HG02798 (cell line): ENCODE measurements at regions not wholly inside any gene's neighbourhood (a gene's known extent, or its start where the extent isn't known, plus 50 kb on each side); places are given as distances from the start of the nearest gene placed in this dataset.

Experiments
- ATAC-seq: cut with Tn5 transposase; IDR thresholded peaks from one replicate; pipeline ENCODE4 v1.9.1; 2021; ENCODE audit warnings: mild to moderate bottlenecking; ENCODE audit not compliant: unreplicated experiment, poor library complexity

DNA sequence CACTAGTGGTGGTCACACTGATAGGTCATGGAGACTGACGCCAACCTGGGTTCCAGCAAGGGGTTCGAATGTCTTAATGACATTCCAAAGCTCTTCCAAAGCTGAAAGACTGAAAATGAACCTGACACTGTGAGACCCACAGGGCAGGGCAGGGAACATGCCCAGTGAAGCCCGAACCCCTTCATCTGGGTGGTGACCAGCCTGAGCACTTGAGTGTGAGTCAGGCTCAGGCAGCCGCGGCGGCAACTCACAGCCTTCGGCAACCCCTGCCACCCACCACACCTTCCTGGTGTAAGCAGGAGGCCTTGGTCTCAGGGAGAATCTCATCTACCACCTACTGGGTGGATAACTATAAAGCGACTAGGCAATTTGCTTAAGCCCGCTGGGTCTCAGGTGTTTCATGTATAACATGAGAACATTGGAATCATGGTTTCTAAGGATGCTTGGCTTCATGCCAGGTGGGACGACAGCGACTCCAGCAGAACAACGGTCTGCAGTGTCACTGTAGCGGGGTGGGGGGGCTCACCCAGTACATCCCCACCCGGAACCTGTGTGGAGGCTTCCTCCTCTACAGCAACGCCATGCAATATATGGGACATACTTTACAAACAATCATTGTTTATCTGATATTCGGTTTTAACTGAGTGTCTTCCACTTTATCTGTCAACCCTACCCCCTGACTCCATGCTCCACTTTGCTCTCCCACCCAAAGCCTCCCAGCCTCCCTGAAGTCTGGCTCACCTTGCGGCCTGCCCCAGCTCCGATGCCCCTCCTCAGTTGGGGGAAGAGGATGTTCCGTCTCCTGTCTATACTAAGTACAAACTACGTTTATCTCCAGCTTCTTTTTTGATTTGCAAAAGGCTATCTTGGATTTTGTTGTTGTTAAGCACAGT lies 125.0 kb upstream of the MEF2A start:
- no peak for ATAC-seq

DNA sequence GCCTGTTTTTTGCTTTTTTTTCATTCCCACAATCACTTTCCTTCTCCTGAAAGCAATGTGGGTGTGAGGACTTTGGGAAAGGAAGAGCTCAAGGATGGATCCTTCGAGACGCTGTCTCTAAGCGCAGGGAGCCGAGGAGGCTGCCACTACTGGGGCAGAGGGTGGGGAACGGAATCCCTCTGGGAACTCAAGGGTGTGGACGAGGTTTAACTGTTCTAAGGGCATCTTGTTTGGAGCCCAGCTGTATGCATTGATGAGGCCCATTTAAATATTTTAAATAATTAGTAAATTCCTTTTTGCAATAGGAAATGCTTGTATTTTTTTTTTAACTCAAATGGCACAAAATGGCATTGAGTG lies 124.4 kb upstream of the MEF2A start:
- no peak for ATAC-seq

DNA sequence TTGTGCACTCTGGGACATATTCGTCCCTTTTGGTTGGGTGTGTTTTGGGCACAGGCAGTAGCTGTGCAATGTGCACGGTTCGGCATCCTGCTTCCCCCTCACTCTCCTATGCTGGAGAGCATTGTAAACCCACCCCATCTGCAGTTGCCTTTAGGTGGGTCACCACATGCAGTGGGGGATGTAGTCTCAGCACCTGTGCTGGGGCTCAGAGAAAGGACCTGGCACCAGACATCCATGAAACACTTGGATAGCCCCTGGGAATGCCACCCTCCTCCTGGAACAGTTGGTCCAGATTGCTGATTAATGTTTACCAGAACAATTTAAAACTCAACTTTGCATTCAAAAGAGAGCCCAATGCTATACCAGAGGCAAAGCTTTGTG lies 123.9 kb upstream of the MEF2A start:
- no peak for ATAC-seq

DNA sequence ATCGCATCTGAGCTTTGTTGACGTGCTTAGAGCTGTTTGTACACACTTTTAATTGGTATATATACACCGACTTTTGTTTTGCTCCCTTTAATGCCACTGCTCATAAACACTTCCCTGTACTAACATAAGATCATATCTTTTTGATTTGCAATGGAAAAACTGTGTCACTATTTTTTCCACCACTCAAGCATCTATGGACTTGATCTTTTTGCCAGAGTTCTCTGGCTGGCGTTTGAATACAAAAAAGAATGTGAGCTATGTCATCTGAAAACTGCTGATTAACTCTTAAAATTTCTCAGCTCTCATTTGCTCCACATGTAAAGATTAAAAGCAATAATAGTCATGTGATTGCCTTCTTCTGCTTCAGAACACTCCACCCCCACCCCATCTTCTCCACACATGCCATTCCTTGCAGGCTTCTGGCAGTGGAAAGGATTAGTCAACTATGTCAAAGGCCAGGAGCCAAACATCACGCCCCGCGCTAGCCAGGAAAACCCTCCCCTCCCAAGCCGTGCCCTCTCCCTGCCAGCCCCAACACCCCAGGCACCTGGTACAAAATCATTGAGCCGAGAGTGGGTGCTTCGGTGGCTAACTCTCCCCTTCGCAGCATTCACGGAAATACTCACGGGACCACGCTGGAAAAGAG lies 123.4 kb upstream of the MEF2A start:
- ATAC-seq: no peak

DNA sequence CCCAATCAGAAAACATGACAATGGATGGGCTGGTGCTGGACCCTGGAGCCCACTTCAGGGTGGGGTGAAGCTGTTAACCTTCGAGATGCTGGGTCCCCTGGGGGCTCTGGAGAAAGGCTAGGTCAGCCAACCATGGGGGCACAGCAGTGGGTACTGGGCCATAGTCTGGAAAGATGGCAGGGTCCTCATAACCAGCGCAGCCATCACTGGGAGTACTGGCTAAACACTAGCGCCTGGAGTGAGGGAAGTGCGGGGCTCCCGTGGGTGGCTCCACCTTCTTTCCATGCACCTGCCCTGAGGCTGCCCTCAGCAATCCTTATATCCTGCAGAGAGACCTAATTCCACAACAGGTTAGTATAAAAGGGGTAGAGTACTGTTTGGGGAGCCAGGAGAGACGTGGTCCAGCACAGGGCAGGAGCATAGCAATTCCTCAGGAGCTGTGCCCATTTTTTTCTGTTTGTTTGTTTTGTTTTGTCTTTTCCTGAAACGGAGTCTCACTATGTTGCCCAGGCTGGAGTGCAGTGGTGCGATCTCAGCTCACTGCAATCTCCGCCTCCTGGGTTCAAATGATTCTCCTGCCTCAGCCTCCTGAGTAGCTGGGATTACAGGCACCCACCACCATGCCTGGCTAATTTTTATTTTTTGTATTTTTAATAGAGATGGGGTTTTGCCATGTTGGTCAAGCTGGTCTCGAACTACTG lies 122.6 kb upstream of the MEF2A start:
- ATAC-seq: no peak

DNA sequence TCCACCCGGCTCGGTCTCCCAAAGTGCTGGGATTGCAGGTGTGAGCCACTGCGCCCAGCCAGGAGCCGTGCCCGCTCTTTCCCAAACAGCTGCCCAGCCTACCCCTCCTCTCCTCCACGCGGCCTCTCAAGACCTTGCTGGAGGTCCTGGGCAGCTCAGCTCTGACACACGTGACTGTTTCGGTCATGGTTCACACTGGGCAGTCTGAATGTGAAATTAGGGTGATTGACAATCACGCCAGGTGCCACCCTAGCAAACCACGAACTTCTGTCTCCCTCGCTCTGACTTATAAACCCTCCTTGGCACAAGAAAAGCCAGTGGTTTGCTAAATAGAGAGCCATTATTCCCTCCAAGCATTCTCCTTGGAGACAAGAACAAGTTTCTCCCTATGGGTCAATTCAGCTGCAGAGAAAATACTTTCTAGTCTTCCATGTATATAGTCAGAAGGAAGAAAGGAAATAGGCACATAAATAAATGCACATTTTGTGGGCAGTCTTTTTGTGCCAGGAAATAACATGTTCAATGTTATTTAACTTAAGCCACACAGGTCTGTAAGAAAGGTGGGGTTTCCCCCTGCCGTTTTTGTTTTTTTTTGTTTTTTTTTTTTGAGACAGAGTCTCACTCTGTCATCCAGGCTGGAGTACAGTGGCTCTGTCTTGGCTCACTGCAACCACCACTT lies 121.9 kb upstream of the MEF2A start:
- no peak for ATAC-seq

DNA sequence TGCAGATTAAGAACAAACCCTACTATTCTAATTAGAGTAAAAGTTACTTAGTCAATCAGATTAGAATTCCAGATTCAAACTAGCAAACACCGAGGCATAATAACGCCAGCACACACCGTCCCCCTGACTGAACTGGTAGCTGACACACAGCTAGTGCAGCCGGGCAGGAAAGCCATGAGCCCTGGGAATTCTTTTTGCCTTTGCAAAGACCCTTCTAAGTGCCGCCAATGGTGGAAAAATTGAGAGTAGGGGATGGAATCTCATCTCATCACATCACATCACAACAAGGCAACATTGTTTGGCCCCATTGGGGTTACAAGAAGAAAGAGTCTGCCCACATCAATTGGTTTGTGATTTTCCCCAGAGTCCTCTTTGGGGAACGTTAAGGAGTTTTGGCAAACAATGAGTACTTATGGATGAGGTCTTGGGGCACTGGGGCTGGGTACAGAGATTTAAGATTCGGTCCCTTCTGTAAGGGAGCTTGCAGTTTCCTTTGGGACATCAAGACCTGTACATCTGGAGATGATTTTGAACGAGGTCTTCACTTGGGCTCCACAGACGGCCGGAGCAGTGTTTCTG lies 120.4 kb upstream of the MEF2A start:
- no peak for ATAC-seq

DNA sequence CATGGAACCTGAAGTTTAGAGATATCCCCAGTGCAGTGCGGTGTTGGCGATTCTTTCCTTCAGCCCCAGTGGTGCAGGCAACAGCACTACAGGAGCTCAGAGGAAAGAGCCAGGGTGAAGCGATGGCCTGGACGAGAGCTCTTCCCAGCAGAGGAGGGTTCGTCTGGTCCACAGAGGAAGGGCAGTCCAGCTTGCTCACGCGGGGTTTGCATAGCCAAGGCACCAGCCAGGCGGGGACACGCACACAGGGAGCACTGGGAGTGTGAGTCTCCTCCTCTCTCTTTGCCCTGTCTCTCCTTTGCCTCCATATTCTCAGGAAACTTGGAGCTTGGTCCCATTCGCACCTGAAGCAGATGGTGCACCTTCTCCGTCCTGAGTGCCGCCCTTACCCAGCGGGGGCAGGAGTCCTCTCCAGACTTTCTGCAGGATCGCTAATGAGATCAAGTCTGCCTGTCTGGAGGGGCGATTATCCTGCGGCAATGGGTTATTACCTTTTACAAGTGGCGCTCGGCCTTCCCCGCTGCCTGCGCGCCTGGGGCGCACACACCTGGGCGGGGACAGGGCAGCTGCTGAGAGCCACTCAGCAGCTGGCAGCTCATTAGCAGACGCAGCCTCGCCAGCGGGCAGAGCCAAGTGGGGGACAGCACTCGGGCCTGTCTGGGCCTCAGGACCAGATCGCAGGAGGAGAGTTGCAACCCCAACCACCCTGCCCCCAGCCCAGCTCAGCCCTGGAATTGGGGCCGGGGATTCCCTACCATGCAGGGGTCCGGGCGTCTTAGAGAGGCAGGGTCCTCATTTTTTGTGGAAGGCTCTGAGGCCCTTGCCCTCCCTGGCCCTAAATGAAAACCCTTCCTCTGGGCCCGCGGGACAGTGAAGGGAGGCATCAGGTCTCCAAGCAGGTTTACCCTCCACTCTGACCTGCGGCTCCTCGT lies 119.0 kb upstream of the MEF2A start:
- no peak for ATAC-seq

DNA sequence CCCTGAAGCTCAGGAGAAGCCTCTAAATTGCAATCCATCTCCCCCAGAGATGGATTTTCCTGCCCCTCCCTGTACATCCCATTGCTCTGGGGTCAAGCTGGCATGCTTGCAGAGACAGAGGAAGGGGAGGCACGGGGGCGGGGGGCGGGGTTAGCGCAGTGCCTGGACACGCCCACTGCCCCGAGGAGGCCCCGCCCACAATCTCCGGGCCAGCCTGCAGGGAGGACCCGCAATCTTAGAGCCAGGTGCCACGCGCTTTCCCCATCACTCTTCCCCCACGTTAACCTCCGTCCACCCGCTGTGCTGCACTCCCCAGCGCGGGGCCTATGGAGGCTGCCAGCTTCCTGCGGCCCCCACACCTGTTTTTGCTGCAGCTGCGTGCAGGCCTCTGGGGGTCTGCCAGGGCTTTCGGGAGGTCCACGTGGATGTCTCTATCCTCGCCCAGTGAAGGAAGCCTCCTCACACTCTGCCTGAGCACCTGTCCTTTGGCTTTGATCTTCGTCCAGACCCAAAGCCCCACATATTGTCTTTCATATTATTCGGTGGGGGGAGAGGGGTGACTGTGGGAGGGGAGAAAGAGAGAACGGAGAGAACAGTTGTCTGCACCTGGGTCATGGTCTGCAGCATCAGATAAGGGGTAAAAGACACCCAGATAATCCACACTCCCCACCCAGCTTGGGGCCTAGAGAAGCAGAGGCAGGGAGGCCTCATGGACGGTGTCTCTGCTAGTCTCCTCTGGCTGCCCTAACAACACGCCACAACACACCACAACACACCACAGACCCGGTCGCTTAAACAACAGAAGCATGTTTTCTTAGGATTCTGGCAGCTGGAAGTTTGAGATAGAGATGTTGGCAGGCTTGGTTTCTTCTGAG lies 118.0 kb upstream of the MEF2A start:
- ATAC-seq: no peak

DNA sequence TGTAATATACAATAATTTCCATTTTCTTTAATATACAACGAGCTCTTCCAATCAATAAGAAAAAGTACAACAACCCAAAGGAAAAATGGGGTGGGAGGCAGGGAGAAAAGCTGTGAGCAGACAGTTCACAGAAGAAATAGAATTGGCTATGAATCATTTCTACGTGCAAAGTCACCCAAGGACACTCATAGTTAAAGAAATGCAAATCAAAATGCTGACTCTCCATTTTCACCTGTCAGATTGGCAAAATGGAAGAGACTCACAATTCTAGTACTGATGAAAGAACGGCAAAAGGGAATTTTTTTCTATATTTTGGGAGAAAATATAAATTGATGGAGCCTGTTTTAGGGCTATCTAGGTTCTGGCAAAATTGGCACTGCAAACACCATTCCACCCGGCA lies 116.3 kb upstream of the MEF2A start:
- ATAC-seq: no peak

DNA sequence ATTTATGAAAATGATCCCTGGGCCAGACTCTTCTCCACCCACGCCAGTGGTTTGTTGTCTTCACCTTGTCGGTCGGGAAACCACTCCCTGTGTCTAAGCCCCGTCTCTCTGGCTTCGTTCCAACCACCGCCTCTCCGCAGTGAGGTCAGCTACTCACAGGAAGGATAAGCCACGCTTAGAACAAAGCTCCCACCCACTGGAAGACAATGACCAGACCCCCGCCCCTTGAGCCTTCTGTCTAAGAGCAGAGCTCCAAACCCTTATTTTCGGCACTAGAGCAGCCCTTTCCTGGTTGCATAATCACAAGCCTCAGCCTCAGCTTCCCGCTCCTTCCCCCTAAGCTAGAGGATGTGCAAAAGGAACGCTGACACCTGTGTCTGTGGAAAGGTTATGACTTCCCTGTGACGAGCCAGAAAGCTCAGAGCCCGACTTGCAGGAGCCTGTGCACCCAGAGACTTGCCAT lies 114.9 kb upstream of the MEF2A start:
- ATAC-seq: no peak

DNA sequence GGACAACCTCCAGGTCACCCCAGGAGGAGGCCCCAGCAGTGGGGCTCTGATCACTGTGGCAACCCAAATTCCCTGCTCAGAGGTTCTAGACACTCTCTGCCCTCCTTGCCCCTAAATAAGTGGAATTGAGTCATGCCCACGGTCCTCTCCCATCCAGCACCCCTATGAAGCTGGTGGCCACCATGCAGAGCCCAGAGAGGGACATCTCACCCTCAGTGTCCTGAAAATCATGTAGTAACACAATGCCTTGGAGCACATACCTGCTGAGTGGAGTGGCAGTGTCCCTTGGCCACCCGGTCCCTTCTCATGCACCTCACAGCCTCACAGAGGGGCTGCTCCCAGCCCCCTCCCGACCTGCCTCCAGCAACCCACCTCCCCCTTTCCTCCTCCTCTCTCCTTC lies 114.3 kb upstream of the MEF2A start:
- no peak for ATAC-seq

DNA sequence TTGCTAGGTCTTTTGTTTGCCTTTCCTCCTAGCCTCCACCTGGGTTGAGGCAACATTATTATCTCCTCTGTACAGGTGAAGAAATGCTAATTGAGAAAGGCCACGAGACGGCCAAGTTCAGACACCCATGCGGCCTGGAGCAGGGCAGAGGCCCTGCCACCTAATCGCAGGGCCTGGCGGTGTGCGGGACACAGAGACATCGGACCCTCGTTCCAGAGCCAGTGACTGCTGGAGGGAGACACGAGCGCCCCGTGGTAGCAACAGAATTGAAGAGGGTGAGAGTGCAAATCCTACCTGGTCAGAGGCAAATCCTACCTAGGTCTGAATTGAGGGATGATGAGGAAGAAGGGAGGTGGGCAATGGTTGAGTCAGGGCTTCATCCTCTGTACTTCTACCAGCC lies 113.8 kb upstream of the MEF2A start:
- no peak for ATAC-seq

DNA sequence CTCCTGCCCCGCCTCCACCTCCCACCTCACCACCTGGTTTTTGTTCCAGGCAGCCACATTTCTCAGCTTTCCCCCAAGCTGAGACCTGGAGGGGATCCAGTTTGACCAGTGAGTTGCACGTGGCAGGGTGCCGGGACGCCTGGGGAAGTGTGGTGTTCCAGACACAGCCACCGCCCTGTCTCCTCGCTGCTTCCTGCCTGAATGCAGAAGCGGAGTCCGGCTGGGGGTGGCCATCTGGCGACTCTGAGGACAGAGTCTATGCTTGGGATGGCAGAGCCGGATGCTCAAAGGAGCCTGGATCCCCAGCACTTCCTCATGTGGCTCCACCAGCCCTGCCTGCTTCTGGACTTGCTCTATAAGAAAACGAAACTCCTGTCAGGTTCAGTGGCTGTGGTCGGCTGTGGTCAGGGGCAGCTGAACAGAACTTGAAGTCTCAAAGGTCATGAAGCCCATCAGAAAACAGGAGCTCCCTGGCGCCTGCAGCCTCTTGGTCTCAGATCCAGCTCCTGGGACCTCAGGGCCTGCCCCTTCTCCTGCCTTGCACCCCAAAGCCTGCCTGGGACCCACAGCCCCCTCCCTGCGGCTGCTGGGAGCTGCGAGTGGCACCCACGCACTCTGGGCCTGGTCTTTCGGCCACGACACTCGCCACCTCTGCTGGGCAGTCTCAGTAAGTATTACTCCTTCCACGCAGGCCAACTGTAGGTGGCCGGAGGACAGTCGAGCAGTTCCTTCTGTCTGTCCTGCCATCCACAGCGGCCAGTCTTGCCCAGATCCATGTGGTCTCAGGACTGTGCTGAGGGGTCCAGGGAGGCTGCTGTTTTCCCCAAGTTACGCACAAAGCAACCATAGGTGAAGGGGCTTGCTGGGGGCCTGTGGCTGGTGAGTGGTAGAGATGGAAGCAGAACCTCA lies 112.8 kb upstream of the MEF2A start:
- ATAC-seq: peak; percentile 82

DNA sequence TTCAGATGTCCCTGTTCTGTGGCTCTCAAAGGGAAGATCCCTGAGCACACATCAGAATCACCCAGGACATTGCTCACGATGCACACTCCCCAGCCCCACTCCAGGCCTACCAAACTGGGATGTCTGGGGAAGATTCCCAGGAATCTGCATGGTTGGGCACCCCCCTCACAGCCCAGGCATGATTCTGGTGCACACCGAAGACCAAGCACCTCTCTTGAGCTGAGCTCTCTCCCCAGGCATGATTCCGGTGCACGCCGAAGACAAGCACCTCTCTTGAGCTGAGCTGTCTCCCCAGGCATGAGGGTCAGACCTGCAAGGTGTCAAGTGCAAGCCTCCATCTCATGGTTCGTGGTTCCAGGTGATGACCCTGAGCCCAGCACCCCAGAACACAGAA lies 112.2 kb upstream of the MEF2A start:
- ATAC-seq: no peak

DNA sequence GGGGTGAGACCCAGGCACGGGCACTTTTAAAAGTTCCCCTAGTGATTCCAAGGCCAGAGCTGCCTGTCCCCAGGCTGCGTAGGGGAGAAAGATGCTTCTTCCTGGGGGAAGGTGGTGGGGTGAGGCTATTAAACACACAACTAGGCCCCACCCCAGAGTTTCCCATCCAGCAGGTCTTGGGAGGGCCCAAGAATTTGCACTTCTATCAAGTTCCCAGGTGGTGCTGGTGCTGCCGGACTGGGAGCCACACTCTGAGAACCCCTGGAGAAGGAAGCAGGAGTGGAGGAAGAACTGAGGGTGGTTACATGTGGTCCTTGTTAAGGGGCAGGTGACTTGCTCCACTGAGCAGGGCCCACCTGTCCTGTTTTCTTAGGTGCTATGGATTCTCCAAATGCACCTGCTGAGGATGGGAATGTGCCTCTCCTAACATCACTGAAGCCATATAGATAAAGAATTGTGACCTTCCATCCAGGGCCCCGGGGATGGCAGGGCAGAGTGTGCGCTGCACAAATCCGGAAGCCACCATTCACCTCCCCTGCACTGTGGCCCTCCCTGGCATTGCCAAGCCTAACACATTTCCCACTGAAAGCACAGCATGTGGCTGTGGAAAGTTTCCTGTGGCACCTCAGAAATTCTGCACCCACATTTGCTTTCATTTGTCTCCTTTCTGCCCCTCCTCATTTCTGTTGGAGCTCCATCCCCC lies 111.5 kb upstream of the MEF2A start:
- ATAC-seq: no peak
